CD4-positive, alpha-beta T cell (primary cell): ENCODE measurements at regions not wholly inside any gene's neighbourhood (a gene's known extent, or its start where the extent isn't known, plus 50 kb on each side); places are given as distances from the start of the nearest gene placed in this dataset.

Experiments
- ATAC-seq: fragments of 200-7000 bp; cut with Tn5 transposase; one replicate; pipeline ENCODE4 v1.10.0; 2022; ENCODE audit warnings: mild to moderate bottlenecking; ENCODE audit not compliant: poor library complexity
- CTCF ChIA-PET: fragments of 350-600 bp; sonication (Branson Sonifier 250); formaldehyde crosslinking; loops from one replicate; lab custom pipeline; 2021; ENCODE audit warnings: antibody characterized with exemption, inconsistent platforms; lab: Charles Lee
- POLR2A ChIA-PET: fragments of 350-600 bp; sonication (Branson Sonifier 250); formaldehyde crosslinking; loops from one replicate; lab custom pipeline; 2021; ENCODE audit warnings: antibody characterized with exemption, inconsistent platforms; lab: Charles Lee
- DNase-seq, 14 experiments: peaks; one replicate each; pipeline ENCODE4 v3.0.0-alpha.2; 2013 to 2020; ENCODE audit warnings: mixed read lengths in 2 of 14
- H3K27ac ChIP-seq, 2 donors: one replicate each; pipeline versions ENCODE4 v1.5.1 to v1.7.0; 2013; ENCODE audit warnings: low read length in 2 of 2, low read depth in 1 of 2, mild to moderate bottlenecking in 1 of 2
- H3K27me3 ChIP-seq, 2 experiments: 1 replicate in 1 of 2; 2 replicates in 1 of 2; pipeline versions ENCODE4 v1.6.1 to v1.7.0; 2013; ENCODE audit warnings: low read length in 2 of 2, control low read depth in 1 of 2, mild to moderate bottlenecking in 1 of 2, moderate library complexity in 1 of 2; ENCODE audit not compliant: insufficient read depth in 2 of 2, control insufficient read depth in 1 of 2
- H3K36me3 ChIP-seq: one replicate; pipeline ENCODE4 v1.6.1; 2013; ENCODE audit warnings: low read length, control low read depth; ENCODE audit not compliant: insufficient read depth
- H3K4me1 ChIP-seq: one replicate; pipeline ENCODE4 v1.6.1; 2013; ENCODE audit warnings: low read length, control low read depth; ENCODE audit not compliant: insufficient read depth
- H3K4me3 ChIP-seq: one replicate; pipeline ENCODE4 v1.5.1; 2013; ENCODE audit warnings: mild to moderate bottlenecking, low read length, moderate library complexity
- H3K9me3 ChIP-seq, 2 experiments: 1 replicate in 1 of 2; 2 replicates in 1 of 2; pipeline versions ENCODE4 v1.6.1 to v1.7.0; 2013; ENCODE audit warnings: low read length in 2 of 2, mild to moderate bottlenecking in 2 of 2, control low read depth in 1 of 2, moderate library complexity in 1 of 2; ENCODE audit not compliant: control insufficient read depth in 1 of 2, insufficient read depth in 1 of 2
- H3K27ac Mint-ChIP-seq: one replicate; pipeline ENCODE4 v1.8.0; 2020; ENCODE audit warnings: mixed read lengths
- H3K27me3 Mint-ChIP-seq: one replicate; pipeline ENCODE4 v1.8.0; 2021; ENCODE audit warnings: mixed read lengths
- H3K36me3 Mint-ChIP-seq: one replicate; pipeline ENCODE4 v1.8.0; 2021; ENCODE audit warnings: low read depth, mixed read lengths
- H3K4me1 Mint-ChIP-seq: one replicate; pipeline ENCODE4 v1.8.0; 2021; ENCODE audit warnings: low read depth, mixed read lengths
- H3K4me3 Mint-ChIP-seq: one replicate; pipeline ENCODE4 v1.8.0; 2020; ENCODE audit warnings: mild to moderate bottlenecking, mixed read lengths
- H3K9me3 Mint-ChIP-seq: one replicate; pipeline ENCODE4 v1.8.0; 2020; ENCODE audit warnings: mixed read lengths
- CTCF ChIP-seq: fragments of 200-600 bp; IDR thresholded peaks from one replicate; pipeline ENCODE4 v1.8.0; 2022; ENCODE audit warnings: antibody characterized with exemption, mild to moderate bottlenecking
- intact Hi-C, 2 experiments: fragments of 100-400 bp; cut with DNase I in 1 of 2; cut with micrococcal nuclease in 1 of 2; formaldehyde crosslinking; loops; one replicate each; pipeline versions ENCODE4 v1.15.1 to v1.9.0; 2023 to 2025; cut with DNase I, micrococcal nuclease

GRCh38 chr1:93740157-93740556 lies 58.5 kb upstream of the BCAR3 start:
- no peak for DNase-seq
- Mint-ChIP-seq H3K4me3 (no peak overlapping the region), H3K27ac (no peak overlapping the region), H3K36me3 (no peaks in the 10 kb centered on the region), H3K27me3 (no peaks in the 10 kb centered on the region), H3K4me1 (no peaks in the 10 kb centered on the region), H3K9me3 (no peaks in the 10 kb centered on the region)
- CTCF ChIA-PET, result no interaction called here
- TF ChIP-seq CTCF, result no peak
- ATAC-seq, result no peak
- Histone ChIP-seq H3K36me3 (no peaks in the 10 kb centered on the region), H3K4me1 (no peaks in the 10 kb centered on the region), H3K4me3 (no peak overlapping the region), H3K27ac (no peak overlapping the region), H3K27me3 (no peaks in the 10 kb centered on the region), H3K9me3 (no peaks in the 10 kb centered on the region)
- intact Hi-C loops, result no loop called here
- POLR2A ChIA-PET, result no interaction called here

- H3K4me1 ChIP-seq, result no peaks in the 10 kb centered on the region
- ChIA-PET CTCF (no interaction called here), POLR2A (no interaction called here)
- ATAC-seq (no peak), DNase-seq (no peak)
- no peaks in the 10 kb centered on the region for H3K27me3 ChIP-seq
- H3K4me3 Mint-ChIP-seq, result no peak overlapping the region
- H3K27me3 Mint-ChIP-seq, result no peaks in the 10 kb centered on the region
- intact Hi-C loops, result no loop called here
- H3K4me1 Mint-ChIP-seq, result no peaks in the 10 kb centered on the region
- H3K27ac ChIP-seq, result no peak overlapping the region
- H3K27ac Mint-ChIP-seq, result no peak overlapping the region
- no peak overlapping the region for H3K4me3 ChIP-seq
- no peak for TF ChIP-seq CTCF
- no peaks in the 10 kb centered on the region for H3K9me3 ChIP-seq
- H3K36me3 Mint-ChIP-seq, result no peaks in the 10 kb centered on the region
- H3K9me3 Mint-ChIP-seq, result no peaks in the 10 kb centered on the region
- no peaks in the 10 kb centered on the region for H3K36me3 ChIP-seq
Observed at GRCh38 chr1:93739472-93739871, 57.8 kb upstream of the BCAR3 start.

GRCh38 chr1:93738926-93739325 lies 57.3 kb upstream of the BCAR3 start:
- no peaks in the 10 kb centered on the region for H3K9me3 Mint-ChIP-seq
- no peak for DNase-seq
- Histone ChIP-seq H3K9me3 (no peaks in the 10 kb centered on the region), H3K27me3 (no peaks in the 10 kb centered on the region), H3K4me3 (no peak overlapping the region), H3K4me1 (no peaks in the 10 kb centered on the region), H3K36me3 (no peaks in the 10 kb centered on the region), H3K27ac (no peak overlapping the region)
- no peaks in the 10 kb centered on the region for H3K4me1 Mint-ChIP-seq
- no peak for ATAC-seq
- H3K27me3 Mint-ChIP-seq, result no peaks in the 10 kb centered on the region
- intact Hi-C loops, result no loop called here
- H3K4me3 Mint-ChIP-seq, result no peak overlapping the region
- ChIA-PET POLR2A (no interaction called here), CTCF (no interaction called here)
- H3K36me3 Mint-ChIP-seq, result no peaks in the 10 kb centered on the region
- no peak overlapping the region for H3K27ac Mint-ChIP-seq
- TF ChIP-seq CTCF, result no peak
